Sigmoid colon (tissue), 4 donors: ENCODE measurements at regions not wholly inside any gene's neighbourhood (a gene's known extent, or its start where the extent isn't known, plus 50 kb on each side); places are given as distances from the start of the nearest gene placed in this dataset.
"Not testable (repeated sequence)": the region's sequence is repeated elsewhere in the genome, so short reads cannot be mapped to it uniquely, and the experiment has no call there.

Source experiments
- CTCF ChIP-seq, 4 experiments: fragments of 450-650 bp in 3 of 4; fragments of 200-600 bp in 1 of 4; IDR thresholded peaks; one replicate each; pipeline ENCODE4 v1.5.1; 2016 to 2019; ENCODE audit warnings: antibody characterized with exemption in 4 of 4, mild to moderate bottlenecking in 3 of 4, moderate library complexity in 2 of 4
- POLR2A ChIP-seq, 2 donors: fragments of 450-650 bp; IDR thresholded peaks; one replicate each; pipeline ENCODE4 v1.6.1; 2016; ENCODE audit warnings: antibody characterized with exemption in 2 of 2, mild to moderate bottlenecking in 2 of 2, moderate library complexity in 2 of 2
- POLR2AphosphoS5 ChIP-seq, 4 donors: sonication (generic); formaldehyde crosslinking; IDR thresholded peaks; one replicate each; pipeline ENCODE4 v1.6.1; 2017; ENCODE audit warnings: antibody characterized with exemption in 4 of 4

GRCh38 chr7:73928644-73929043 lies 67.7 kb downstream of the TMEM270 start:
- not testable (repeated sequence) for TF ChIP-seq CTCF, POLR2A, POLR2AphosphoS5 (IDR thresholded peaks at IDR 0.05)
